GM13976 (cell line): ENCODE measurements at regions not wholly inside any gene's neighbourhood (a gene's known extent, or its start where the extent isn't known, plus 50 kb on each side); places are given as distances from the start of the nearest gene placed in this dataset.

Experiments
- DNase-seq: peaks from one replicate; pipeline ENCODE4 v3.0.0; 2012; ENCODE audit warnings: low spot score
- CTCF ChIP-seq: IDR thresholded peaks from 2 replicates; pipeline ENCODE4 v1.5.1; 2012; ENCODE audit warnings: borderline replicate concordance, mild to moderate bottlenecking; ENCODE audit not compliant: insufficient read depth; ENCODE audit errors: extremely low read depth, missing control alignments, control extremely low read depth
- in situ Hi-C: fragments of 300-500 bp; cut with MboI; formaldehyde crosslinking; loops from one replicate; pipeline ENCODE4 v1.12.0; 2022; ENCODE audit warnings: low sequenced_read_pairs, mixed read lengths, inconsistent platforms; ENCODE audit not compliant: unreplicated experiment

DNA sequence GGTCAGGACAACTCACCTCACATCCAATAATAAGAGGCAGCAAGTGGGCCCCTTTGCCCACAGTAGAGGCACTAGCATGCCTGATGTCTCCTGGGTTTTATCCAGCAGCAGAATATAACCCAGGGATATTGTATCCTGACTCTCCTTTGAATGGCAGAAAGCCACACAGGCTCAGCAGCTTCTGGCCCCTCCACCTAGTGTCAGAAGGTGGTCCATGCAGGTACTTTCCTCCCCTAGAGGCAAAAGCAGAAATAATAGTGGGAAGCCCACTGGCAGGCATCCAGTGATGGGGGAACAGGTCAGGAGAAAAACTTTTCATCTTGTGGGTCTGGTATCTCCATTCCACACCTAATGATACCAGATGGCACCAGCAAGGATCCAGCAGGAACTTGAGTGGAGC lies 75.5 kb upstream of the IRS4 start:
- DNase-seq = no peak
- no peak for TF ChIP-seq CTCF
- in situ Hi-C loops = no loop called here

GRCh38 chrX:108795240-108795639 lies 58.9 kb upstream of the IRS4 start:
- DNase-seq = no peak
- in situ Hi-C loops = no loop called here
- TF ChIP-seq CTCF = no peak
